ENCODE measurements at regions not wholly inside any gene's neighbourhood (a gene's known extent, or its start where the extent isn't known, plus 50 kb on each side); places are given as distances from the start of the nearest gene placed in this dataset.
"Not testable (repeated sequence)": the region's sequence is repeated elsewhere in the genome, so short reads cannot be mapped to it uniquely, and the experiment has no call there.

- DNase-seq = no peak
Measured at GRCh38 chr2:185274718-185275484, 463.7 kb upstream of the FSIP2 start.

- DNase-seq = not testable (repeated sequence)
Measured at GRCh38 chr2:185275979-185276378, 462.6 kb upstream of the FSIP2 start.

GRCh38 chr2:185278761-185279160 is 459.8 kb upstream of the FSIP2 start:
- DNase-seq = no peak

- DNase-seq = no peak
Measured at GRCh38 chr2:185279999-185280398, 458.6 kb upstream of the FSIP2 start.

GRCh38 chr2:185284696-185285095 is 453.9 kb upstream of the FSIP2 start:
- no peak for DNase-seq

- DNase-seq = peak; percentile 4
Measured at GRCh38 chr2:185290012-185290411, 448.6 kb upstream of the FSIP2 start.

- DNase-seq = peak; percentile 43
Measured at GRCh38 chr2:185291035-185291647, 447.5 kb upstream of the FSIP2 start.

GRCh38 chr2:185299867-185300266 is 438.7 kb upstream of the FSIP2 start:
- DNase-seq = no peak

- no peak for DNase-seq
Measured at GRCh38 chr2:185306119-185306518, 432.5 kb upstream of the FSIP2 start.

GRCh38 chr2:185316383-185316782 is 422.2 kb upstream of the FSIP2 start:
- no peak for DNase-seq

GRCh38 chr2:185318271-185318724 is 420.3 kb upstream of the FSIP2 start:
- no peak for DNase-seq

GRCh38 chr2:185335879-185336278 is 402.7 kb upstream of the FSIP2 start:
- DNase-seq = no peak

GRCh38 chr2:185337033-185337432 is 401.6 kb upstream of the FSIP2 start:
- DNase-seq = no peak

GRCh38 chr2:185338104-185338503 is 400.5 kb upstream of the FSIP2 start:
- DNase-seq = no peak

GRCh38 chr2:185347445-185347844 is 391.2 kb upstream of the FSIP2 start:
- DNase-seq = no peak

- no peak for DNase-seq
Measured at GRCh38 chr2:185360776-185361175, 377.8 kb upstream of the FSIP2 start.

- DNase-seq = no peak
Measured at GRCh38 chr2:185372188-185372587, 366.4 kb upstream of the FSIP2 start.

- DNase-seq = no peak
Measured at GRCh38 chr2:185373229-185373628, 365.4 kb upstream of the FSIP2 start.

- no peak for DNase-seq
Measured at GRCh38 chr2:185374878-185375277, 363.7 kb upstream of the FSIP2 start.

- no peak for DNase-seq
Measured at GRCh38 chr2:185375731-185376130, 362.9 kb upstream of the FSIP2 start.

- DNase-seq = no peak
Measured at GRCh38 chr2:185381631-185382030, 357.0 kb upstream of the FSIP2 start.

GRCh38 chr2:185384822-185385560 is 353.6 kb upstream of the FSIP2 start:
- DNase-seq = no peak

- DNase-seq = no peak
Measured at GRCh38 chr2:185388226-185388625, 350.4 kb upstream of the FSIP2 start.

- DNase-seq = no peak
Measured at GRCh38 chr2:185391543-185391942, 347.1 kb upstream of the FSIP2 start.

Data from RPMI8226 (cell line).